GM12891 (cell line): ENCODE measurements at regions not wholly inside any gene's neighbourhood (a gene's known extent, or its start where the extent isn't known, plus 50 kb on each side); places are given as distances from the start of the nearest gene placed in this dataset.
"Not testable (repeated sequence)": the region's sequence is repeated elsewhere in the genome, so short reads cannot be mapped to it uniquely, and the experiment has no call there.

Experiments
- DNase-seq: peaks from one replicate; pipeline ENCODE4 v3.0.0; 2011; ENCODE audit warnings: low spot score; ENCODE audit not compliant: insufficient read length
- FAIRE-seq: peaks from 2 replicates; lab custom pipeline; 2011; peaks lifted over from hg19 to GRCh38; lab: Jason Lieb, UNC
- PAX5 ChIP-seq: IDR thresholded peaks from 2 replicates; pipeline ENCODE4 v1.6.1; 2011; ENCODE audit warnings: low read length, moderate library complexity, mild to moderate bottlenecking; ENCODE audit not compliant: insufficient read depth, severe bottlenecking
- POLR2A ChIP-seq: IDR thresholded peaks from 2 replicates; pipeline ENCODE4 v1.6.1; 2011; ENCODE audit warnings: low read depth, low read length, control low read depth
- POLR2AphosphoS5 ChIP-seq: IDR thresholded peaks from 2 replicates; pipeline ENCODE4 v1.6.1; 2011; ENCODE audit warnings: low read depth, low read length, control low read depth
- POU2F2 ChIP-seq: IDR thresholded peaks from 2 replicates; pipeline ENCODE4 v1.6.1; 2011; ENCODE audit warnings: low read depth, mild to moderate bottlenecking, control low read depth, low read length, moderate library complexity
- SPI1 ChIP-seq: IDR thresholded peaks from 2 replicates; pipeline ENCODE4 v1.6.1; 2011; ENCODE audit warnings: low read depth, low read length, control low read depth
- TAF1 ChIP-seq: IDR thresholded peaks from 2 replicates; pipeline ENCODE4 v1.6.1; 2011; ENCODE audit warnings: low read depth, low read length, control low read depth

DNA sequence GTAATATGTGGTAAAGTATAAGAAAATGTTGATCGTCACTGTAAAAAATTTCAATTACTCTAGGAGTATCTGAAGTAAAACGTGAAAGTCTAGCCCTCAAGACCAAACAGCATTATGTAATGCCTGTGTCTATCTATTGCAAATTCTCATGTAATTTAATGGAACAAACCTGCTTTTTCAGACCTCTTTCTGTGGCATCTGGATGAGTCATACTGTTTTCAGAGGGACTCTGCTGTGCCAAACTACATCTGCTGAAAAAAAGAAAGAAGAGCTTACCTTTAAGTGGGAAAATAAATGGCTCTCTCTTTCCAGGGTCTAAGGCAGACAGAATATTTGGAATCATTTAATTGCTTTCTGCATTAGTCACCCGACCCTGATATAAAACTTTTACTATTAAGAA lies 89.8 kb upstream of the ARMCX2 start:
- FAIRE-seq (peak; percentile 45), DNase-seq (no peak)
- TF ChIP-seq PAX5 (no peak), POLR2AphosphoS5 (no peak)

DNA sequence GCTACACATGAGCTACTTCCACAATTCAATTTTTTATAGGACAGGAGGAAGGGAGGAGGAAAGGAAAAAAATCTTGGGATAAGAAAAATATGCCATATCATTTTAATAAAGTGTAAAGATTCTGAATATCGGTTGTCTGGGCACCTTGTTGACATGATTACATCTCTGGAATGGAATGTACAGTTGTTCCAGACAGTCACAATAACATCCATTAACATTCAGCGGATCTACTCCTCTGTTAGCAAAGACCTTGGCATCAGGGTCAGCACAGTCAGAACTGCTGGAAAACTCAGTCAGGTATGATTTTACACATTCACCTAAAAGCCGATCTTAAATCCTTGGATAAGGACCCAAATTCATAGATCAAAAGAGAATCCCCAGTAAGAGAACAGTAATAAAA lies 85.4 kb upstream of the ARMCX2 start:
- FAIRE-seq: no peak

GRCh38 chrX:101744085-101744484 lies 84.4 kb upstream of the ARMCX2 start:
- FAIRE-seq (no peak), DNase-seq (no peak)
- no peak for TF ChIP-seq SPI1
- TF ChIP-seq TAF1: no peak

More for the DNA sequence above, 85.4 kb upstream of the ARMCX2 start:
- DNase-seq: no peak
- TF ChIP-seq SPI1: no peak
- TF ChIP-seq PAX5: no peak

DNA sequence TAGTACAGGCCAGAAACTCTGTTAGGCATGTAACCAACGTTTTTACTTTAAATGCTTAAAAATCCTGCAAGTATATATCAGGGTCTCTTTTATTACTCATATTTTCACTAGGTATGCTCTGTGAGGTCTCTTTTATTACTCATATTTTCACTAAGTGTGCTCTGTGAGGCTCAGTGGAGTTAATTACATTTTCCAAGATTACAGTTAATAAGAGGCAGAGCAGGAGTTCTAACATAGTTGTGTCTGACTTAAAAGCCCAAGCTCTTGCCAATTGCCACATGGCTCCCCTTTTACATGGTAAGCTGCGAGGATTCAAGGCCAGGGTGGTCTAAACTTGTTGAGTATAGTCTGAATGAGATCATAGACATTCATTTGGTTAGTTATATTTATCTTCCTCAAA lies 81.0 kb upstream of the ARMCX2 start:
- TF ChIP-seq SPI1 (no peak), TAF1 (no peak), PAX5 (no peak), POLR2AphosphoS5 (no peak), POLR2A (no peak), POU2F2 (no peak)
- FAIRE-seq: no peak

DNA sequence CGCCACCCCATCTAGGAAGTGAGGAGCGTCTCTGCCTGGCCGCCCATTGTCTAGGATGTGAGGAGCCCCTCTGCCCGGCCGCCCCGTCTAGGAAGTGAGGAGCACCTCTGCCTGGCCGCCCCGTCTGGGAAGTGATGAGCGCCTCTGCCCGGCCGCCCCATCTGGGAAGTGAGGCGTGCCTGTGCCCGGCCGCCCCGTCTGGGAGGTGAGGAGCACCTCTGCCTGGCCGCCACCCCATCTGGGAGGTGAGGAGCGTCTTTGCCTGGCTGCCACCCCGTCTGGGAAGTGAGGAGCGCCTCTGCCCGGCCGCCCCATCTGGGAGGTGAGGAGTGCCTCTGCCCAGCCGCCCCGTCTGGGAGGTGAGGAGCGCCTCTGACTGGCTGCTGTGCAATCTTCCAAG lies 79.2 kb upstream of the ARMCX2 start:
- DNase-seq, FAIRE-seq: not testable (repeated sequence)

More for the DNA sequence above, 81.0 kb upstream of the ARMCX2 start:
- no peak for DNase-seq

DNA sequence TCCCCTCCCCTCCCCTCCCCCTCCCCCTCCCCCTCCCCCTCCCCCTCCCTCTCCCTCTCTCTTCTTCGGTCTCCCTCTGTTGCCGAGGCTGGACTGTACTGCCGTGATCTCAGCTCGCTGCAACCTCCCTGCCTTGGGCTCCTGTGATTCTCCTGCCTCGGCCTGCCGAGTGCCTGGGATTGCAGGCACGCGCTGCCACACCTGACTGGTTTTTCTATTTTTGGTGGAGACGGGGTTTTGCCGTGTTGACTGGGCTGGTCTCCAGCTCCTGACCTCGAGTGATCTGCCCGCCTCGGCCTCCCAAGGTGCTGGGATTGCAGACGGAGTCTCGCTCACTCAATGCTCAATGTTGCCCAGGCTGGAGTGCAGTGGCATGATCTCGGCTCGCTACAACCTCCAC lies 78.8 kb upstream of the ARMCX2 start:
- not testable (repeated sequence) for DNase-seq, FAIRE-seq

GRCh38 chrX:101736651-101737050 lies 77.0 kb upstream of the ARMCX2 start:
- TF ChIP-seq POU2F2 (no peak), POLR2A (no peak), PAX5 (no peak), POLR2AphosphoS5 (no peak), SPI1 (no peak), TAF1 (no peak)
- DNase-seq (no peak), FAIRE-seq (no peak)

DNA sequence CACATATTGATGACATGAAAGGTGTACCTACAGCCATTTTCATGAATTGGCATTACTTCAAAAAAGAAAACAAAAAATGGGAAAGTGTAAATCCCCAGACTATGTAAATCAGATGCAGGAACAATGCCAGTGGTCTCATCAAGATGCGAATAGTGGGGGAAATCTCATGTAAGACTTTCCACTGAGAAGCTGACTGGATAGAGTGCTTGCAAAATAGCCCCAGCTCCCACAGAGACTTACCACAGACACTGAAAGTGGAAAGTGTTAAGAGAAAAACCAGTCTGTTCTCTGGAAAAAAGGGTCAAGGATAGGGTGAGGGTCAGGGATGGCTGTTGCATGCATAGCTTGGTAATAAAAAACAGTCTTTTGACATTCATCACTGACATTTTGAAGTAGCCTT lies 73.2 kb upstream of the ARMCX2 start:
- no peak for TF ChIP-seq TAF1
- TF ChIP-seq POU2F2: no peak
- no peak for TF ChIP-seq SPI1
- TF ChIP-seq POLR2A: no peak
- TF ChIP-seq POLR2AphosphoS5: no peak
- TF ChIP-seq PAX5: no peak
- DNase-seq: no peak
- FAIRE-seq: no peak

DNA sequence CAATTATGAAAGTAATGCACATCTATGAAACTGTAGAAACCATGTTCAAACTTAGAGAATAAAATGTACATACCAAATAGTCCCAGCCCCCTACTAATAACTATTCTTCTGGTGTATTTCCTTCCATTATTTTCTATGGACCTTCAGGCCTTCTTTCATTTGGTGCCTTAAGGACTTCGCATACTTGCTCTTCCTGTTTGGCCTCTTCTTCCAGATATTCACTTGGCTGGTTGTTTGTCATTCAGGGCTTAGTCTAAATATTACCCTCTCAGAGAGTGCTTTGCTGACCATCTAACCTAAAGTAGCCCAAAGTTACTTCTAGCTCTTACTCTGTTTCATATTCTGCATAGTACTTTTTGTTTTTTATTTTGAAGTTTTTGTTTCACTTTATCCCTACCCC lies 70.3 kb upstream of the ARMCX2 start:
- FAIRE-seq (no peak), DNase-seq (no peak)
- TF ChIP-seq PAX5 (no peak), POLR2A (no peak), POLR2AphosphoS5 (no peak), TAF1 (no peak)
